ENCODE measurements at regions not wholly inside any gene's neighbourhood (a gene's known extent, or its start where the extent isn't known, plus 50 kb on each side); places are given as distances from the start of the nearest gene placed in this dataset.

DNA sequence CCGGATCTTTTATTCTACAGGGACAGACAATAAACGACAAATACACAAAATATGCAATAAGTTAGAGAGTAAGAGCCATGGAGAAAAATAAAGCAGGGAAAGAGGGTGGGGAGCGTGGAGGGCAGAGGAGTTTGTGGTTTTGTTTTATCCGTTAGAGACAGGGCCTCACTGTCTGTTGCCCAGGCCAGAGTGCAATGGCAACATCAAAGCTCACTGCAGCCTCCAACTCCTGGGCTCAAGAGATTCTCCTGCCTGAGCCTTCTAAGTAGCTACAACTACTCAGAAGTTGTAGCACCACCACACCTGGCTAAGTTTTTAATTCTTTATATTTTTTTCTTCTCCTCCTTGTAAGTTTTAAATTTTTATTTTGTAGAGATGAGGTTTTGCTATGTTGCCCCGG is 54.5 kb upstream of the CTNNA1 start:
- TF ChIP-seq, protein P1, sequence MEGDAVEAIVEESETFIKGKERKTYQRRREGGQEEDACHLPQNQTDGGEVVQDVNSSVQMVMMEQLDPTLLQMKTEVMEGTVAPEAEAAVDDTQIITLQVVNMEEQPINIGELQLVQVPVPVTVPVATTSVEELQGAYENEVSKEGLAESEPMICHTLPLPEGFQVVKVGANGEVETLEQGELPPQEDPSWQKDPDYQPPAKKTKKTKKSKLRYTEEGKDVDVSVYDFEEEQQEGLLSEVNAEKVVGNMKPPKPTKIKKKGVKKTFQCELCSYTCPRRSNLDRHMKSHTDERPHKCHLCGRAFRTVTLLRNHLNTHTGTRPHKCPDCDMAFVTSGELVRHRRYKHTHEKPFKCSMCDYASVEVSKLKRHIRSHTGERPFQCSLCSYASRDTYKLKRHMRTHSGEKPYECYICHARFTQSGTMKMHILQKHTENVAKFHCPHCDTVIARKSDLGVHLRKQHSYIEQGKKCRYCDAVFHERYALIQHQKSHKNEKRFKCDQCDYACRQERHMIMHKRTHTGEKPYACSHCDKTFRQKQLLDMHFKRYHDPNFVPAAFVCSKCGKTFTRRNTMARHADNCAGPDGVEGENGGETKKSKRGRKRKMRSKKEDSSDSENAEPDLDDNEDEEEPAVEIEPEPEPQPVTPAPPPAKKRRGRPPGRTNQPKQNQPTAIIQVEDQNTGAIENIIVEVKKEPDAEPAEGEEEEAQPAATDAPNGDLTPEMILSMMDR (IDR thresholded peaks at IDR 0.05 in 2 of 3, conservative IDR thresholded peaks at IDR 0.05 in 1 of 3; ENCODE audit: control insufficient read depth in 2 of 3, extremely low read depth in 1 of 3, insufficient read depth in 1 of 3, low read depth in 3 of 3, low read length in 3 of 3): no peak
- TF ChIP-seq EP300 (IDR thresholded peaks at IDR 0.05; ENCODE audit: borderline replicate concordance in 1 of 2, control insufficient read depth in 1 of 2, low read depth in 2 of 2, low read length in 2 of 2) (no peak), POLR2A (IDR thresholded peaks at IDR 0.05; ENCODE audit: low read depth, low read length) (no peak), POLR2AphosphoS5 (IDR thresholded peaks at IDR 0.05; ENCODE audit: low read length) (no peak), TCF12 (IDR thresholded peaks at IDR 0.05; ENCODE audit: low read depth, low read length) (no peak)
- TF ChIP-seq, protein P2, sequence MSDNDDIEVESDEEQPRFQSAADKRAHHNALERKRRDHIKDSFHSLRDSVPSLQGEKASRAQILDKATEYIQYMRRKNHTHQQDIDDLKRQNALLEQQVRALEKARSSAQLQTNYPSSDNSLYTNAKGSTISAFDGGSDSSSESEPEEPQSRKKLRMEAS (IDR thresholded peaks at IDR 0.05; ENCODE audit: low read depth, low read length): no peak
- TF ChIP-seq, protein P3, sequence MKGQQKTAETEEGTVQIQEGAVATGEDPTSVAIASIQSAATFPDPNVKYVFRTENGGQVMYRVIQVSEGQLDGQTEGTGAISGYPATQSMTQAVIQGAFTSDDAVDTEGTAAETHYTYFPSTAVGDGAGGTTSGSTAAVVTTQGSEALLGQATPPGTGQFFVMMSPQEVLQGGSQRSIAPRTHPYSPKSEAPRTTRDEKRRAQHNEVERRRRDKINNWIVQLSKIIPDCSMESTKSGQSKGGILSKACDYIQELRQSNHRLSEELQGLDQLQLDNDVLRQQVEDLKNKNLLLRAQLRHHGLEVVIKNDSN (IDR thresholded peaks at IDR 0.05; ENCODE audit: borderline replicate concordance, extremely low read length, insufficient read depth, low read depth, low read length): no peak

Measured in GM12878 (cell line).